ENCODE measurements at regions not wholly inside any gene's neighbourhood (a gene's known extent, or its start where the extent isn't known, plus 50 kb on each side); places are given as distances from the start of the nearest gene placed in this dataset.

- DNase-seq (ENCODE audit: low read depth, low spot score) (no peak), ATAC-seq (peak; percentile 93), FAIRE-seq (no peak)
- ChIA-PET SMC1A (ENCODE audit: uncharacterized antibody, unreplicated experiment) (no interaction called here), CTCF (no interaction called here), POLR2A (interaction anchor here (0.5 kb wide), 1 partner anchor 311 kb away, joined by 3 read pairs; no protein-coding TSS in a partner anchor), RAD21 (ENCODE audit: unreplicated experiment) (interaction anchor here (1.2 kb wide), 1 partner anchor 14 kb away, joined by 5 read pairs; no protein-coding TSS in a partner anchor)
- Histone ChIP-seq H2AFZ (ENCODE audit: control insufficient read depth, low read depth, low read length) (no peak overlapping the region; the same call in 1 of the 2 replicates), H3K4me3 (0 out of 2 replicates have a peak overlapping the region, but pooled peaks have one; percentile 5), H4K20me1 (ENCODE audit: control insufficient read depth, insufficient read depth) (no peaks in the 10 kb centered on the region), H3K4me1 (ENCODE audit: control insufficient read depth, insufficient read depth, low read length) (no peaks in the 10 kb centered on the region; the same call in 1 of the 2 replicates), H3K27me3 (replicated peaks in 1 of 2; ENCODE audit: control insufficient read depth in 2 of 2, insufficient read depth in 2 of 2, low read length in 1 of 2) (no peaks in the 10 kb centered on the region; a peak in 2 of 4 replicates), H3K36me3 (ENCODE audit: control insufficient read depth in 2 of 2, insufficient read depth in 2 of 2, low read length in 1 of 2) (no peaks in the 10 kb centered on the region), H3K4me2 (ENCODE audit: control insufficient read depth, insufficient read depth) (peak overlapping the region; percentile 71), H3K27ac (ENCODE audit: control insufficient read depth, insufficient read depth) (no peak overlapping the region), H3K79me2 (ENCODE audit: control insufficient read depth, insufficient read depth, low read length) (no peaks in the 10 kb centered on the region), H3K9ac (ENCODE audit: control insufficient read depth, insufficient read depth, low read length) (no peak overlapping the region), H3K9me3 (replicated peaks; ENCODE audit: control insufficient read depth, insufficient read depth, low read length) (no peaks in the 10 kb centered on the region; the same call in 2 of the 3 replicates)
- intact Hi-C loops (cut with micrococcal nuclease; ENCODE audit: unreplicated experiment), result loop anchor here (10.0 kb wide), 1 partner anchor 57 kb away; no protein-coding TSS in a partner anchor
- in situ Hi-C loops (cut with MboI), result no loop called here
- 0 out of 2 replicates have a peak, but pooled peaks have one; percentile 36 for TF ChIP-seq LARP7 (IDR thresholded peaks at IDR 0.05)
- no peak for TF ChIP-seq E4F1 (IDR thresholded peaks at IDR 0.05; ENCODE audit: borderline replicate concordance, partially characterized antibody)
- TF ChIP-seq TBL1XR1 (IDR thresholded peaks at IDR 0.05; ENCODE audit: low read depth, low read length), result no peak
- no peak for TF ChIP-seq WRNIP1 (IDR thresholded peaks at IDR 0.05; ENCODE audit: borderline replicate concordance, low read depth, low read length)
- 2% methylated on average over 34 of the region's 34 CpGs for WGBS (ENCODE audit: insufficient coverage, insufficient replicate concordance, low lambda C conversion rate, missing lambda C conversion rate)
- no TSS peak for BruUV-seq (replicated peaks)
Observed at GRCh38 chr10:8331896-8332729, 277.6 kb downstream of the GATA3 start.
